GM21367 (cell line): ENCODE measurements at regions not wholly inside any gene's neighbourhood (a gene's known extent, or its start where the extent isn't known, plus 50 kb on each side); places are given as distances from the start of the nearest gene placed in this dataset.
"Not testable (repeated sequence)": the region's sequence is repeated elsewhere in the genome, so short reads cannot be mapped to it uniquely, and the experiment has no call there.

Experiments used
- ATAC-seq: cut with Tn5 transposase; IDR thresholded peaks from one replicate; pipeline ENCODE4 v1.9.1; 2021; ENCODE audit not compliant: unreplicated experiment

DNA sequence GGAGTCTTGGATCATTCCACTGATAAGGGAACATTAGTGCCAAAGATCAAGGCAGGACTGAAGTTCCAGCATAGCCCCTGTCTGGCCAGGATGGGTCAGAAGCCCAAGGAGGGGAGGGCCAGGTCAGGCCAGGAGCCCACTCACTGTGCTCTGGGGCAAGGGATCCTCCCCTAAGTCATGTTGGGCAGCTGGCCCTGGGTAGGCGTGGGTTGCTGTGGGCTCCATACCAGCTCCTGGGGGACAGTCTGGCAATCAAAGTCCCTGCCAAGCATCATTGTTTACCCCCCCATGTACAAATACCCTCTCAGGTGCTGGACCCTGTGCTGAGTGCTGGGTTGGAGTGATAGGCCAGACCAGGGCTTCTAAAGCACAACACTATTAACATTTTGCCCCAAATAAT, 130.5 kb downstream of the IRX5 start:
- no peak for ATAC-seq

DNA sequence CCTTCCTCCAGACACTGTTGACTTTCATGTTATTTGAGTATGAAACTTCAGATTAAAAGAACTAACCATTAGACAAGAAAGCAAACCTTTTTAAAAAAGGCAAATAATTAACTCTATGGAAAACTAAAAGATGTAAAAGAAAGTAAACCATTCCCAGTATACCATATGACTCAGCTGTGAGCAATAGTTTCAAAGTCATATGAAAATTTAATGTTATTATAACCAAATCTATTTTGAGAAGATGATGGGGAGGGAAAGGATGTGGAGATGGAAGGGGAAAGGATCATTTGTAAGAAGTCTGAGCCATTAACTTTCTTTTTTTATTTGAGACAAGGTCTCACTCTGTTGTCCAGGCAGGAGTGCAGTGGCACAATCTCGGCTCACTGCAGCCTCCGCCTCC, 131.8 kb downstream of the IRX5 start:
- ATAC-seq: no peak

DNA sequence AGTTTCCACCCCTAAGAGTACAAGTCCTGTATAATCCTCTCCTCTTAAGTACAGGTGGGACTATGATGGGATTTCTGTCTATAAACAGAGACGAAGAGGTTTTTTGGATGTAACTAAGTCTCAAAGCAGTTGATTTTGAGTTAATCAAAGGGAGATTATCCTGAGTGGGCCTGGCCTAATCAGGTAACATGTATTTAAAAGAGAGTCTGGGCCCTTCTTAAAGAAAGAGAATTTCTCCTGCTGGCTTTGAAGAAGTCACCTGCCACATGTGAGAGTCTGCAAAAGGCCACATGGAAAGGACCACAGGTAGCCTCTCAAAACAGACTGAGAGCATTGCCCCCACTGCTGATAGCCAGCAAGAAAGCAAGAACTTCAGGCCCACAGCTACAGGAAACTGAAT, 142.3 kb downstream of the IRX5 start:
- ATAC-seq: no peak

DNA sequence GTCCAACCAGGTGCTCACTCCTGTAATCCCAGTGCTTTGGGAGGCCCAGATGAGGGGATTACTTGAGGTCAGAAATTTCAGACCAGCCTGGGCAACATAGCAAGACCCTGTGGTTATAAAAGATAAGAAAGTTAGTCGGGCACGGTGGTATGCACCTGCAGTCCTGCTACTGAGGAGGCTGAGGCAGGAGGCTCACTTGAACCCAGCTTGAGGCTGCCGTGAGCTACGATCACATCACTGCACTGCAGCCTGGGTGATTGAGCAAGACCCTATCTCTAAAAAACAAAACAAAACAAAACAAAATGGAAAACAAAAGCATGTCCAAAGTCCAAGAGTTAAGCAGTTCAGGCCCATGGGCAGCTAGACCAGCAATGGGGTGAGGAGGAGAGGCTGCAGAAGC, 143.2 kb downstream of the IRX5 start:
- no peak for ATAC-seq

DNA sequence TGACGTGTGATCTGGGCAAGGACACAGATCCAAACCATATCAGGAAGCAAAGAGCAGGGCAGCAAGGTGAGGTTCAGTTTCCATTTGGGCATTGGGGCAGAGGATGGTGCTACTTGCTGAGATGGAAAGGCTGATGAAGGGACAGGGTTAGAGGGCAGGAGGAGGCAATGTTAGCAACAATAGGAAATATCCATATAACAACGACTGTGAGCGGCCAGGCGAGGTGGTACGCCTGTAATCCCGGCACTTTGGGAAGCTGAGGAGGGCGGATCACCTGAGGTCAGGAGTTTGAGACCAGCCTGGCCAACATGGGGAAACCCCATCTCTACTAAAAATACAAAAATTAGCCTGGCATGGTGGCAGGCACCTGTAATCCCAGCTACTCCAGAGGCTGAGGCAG, 144.5 kb downstream of the IRX5 start:
- not testable (repeated sequence) for ATAC-seq

DNA sequence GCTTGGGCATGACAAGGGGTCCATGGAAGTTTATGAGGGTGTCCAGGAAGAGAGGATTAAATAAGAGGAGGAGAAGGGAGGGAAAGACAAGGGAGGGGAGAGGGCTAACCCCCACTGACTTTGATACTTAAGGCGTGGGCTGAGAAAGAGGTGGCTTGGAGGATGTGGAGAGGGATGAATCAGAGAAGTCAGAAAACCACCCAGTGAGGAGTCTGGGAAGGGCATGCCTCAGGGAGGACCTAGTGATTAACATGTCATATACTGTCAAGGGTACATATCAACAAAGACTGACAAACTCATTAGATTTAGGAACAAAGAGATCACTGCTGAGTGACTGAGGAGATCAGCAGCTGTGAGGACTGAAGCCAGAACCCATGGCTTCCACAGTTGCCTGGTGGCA, 145.4 kb downstream of the IRX5 start:
- ATAC-seq: no peak

DNA sequence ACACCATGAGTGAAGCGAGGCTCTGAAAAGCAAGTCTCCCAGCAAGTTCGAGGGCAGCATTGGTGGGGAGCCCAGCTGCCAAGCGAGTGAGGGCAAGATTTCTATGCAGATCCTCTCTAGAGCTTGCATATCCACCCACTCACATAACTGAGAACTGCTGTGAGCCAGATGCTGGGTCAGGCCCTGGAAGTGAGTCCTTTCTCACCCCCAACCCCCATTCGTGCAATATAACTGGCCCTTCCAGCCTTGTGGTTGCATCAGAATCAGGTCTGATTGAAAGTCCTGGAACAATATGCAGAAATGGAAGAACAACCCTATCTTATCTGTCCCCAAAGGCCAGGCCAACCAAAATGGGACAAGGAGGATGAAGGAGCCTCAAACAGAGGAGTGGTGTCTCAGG, 146.6 kb downstream of the IRX5 start:
- ATAC-seq: no peak

DNA sequence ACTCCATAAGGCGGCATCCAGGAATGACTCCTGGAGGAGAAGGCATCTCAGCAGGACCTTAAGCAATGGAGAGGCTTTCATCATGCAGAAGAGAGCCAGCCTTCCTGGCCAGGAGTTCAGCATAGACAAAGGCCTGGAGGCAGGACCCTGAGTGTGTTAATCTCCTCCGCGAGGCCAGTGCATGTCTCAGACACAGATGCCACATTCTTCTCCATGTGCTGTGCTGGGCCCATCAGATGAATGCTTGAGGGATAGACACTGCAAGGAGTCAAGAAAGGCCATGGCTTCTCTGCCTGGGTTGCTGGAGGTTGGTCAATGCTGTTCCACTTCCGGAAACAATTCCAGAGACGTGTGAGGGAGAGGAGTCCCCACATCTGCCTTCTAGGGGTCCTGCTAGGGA, 147.5 kb downstream of the IRX5 start:
- ATAC-seq: no peak

DNA sequence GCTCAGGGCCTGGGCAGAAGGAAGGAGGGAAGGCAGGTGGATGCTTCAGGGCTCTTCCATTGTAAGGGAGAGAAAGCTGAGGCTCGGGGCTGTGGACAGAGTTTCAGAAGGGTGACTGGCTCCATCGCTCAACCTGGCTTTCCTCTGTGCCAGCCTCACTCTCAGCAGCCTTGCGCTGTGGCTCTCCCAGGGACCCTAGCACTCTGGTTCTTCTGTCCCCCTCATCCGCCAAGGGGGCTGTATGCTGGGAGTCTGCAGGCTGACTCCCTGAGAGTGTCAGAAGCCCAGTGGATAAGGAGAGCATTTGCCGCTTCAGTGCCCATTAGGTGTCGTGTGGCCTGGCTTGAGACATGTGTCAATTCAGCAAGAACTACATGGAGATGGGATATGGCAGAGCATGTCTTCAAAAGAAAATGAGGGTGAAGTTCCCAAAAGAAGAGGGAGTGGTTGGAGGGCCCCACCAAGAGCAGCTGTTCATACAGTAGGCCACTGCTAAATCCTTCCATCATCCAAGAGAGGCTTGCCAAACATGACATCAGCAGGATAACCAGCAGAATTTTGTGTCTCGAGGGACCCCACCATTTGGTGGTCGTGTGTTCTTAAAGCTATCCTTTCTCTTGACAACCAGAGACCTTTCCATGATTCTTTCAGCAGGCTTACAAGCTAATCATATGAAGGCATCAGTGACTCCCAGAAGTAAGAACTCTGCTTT, 148.2 kb downstream of the IRX5 start:
- no peak for ATAC-seq

DNA sequence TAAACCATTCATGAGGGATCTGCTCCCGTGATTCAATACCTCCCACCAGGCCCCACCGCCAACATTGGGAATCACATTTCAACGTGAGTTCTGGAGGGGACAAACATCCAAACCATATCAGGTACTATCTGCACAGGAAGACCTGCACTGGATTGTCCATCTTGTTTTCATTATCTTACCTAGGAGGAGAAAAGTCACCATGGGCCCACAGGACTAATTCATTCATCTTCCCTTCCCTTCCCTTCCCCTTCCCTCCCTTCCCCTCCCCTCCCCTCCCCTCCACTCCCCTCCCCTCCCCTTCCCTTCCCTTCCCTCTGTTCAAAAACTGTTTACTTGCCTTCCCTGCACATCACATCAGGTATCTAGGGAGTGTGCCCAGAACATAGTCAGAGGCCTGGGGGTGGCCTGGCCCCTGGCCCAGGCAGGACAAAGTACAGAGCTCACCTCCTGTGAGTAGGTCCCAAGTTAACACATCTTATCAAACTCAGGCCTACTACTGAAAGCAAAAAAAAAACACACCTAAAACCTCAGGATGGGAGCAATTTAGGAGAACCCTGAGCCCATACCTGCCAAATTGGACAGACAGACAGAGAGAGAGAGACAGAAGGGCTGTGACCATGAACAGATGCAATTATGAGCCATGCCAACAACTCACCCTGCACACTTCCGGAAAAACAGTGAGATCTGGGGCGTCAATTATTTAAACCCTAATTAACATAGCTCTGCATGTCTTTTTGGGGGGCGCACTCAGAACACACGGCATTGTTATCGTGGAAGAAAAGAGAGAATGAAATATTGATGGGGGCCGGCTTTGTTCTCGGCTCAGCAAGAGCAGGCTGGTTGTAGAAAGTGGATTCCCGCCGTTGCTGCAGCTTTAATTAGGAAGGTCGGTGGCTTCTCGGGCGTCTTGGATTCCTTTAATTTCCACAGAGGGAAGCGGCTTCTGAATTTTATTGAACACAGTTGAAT, 151.2 kb downstream of the IRX5 start:
- ATAC-seq: no peak

DNA sequence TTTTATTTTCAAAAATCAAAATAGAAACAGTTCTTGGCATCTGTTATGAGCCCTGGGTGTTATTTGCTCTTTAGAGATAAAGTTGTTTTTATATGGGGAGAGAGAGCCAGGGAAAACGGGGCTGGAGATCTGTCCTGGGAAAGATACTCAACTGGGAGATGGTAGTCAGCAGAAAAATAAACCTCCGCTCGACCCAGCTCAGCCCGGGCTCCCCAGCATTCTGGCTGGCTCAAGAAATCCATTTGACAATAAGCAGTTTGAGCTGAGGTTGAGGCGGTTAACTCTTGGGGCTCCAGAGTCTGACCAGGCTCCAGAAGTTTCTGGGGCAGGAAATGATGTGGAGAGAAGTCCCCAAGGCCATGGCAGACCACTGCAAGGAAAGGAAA, 151.9 kb downstream of the IRX5 start:
- ATAC-seq: no peak

DNA sequence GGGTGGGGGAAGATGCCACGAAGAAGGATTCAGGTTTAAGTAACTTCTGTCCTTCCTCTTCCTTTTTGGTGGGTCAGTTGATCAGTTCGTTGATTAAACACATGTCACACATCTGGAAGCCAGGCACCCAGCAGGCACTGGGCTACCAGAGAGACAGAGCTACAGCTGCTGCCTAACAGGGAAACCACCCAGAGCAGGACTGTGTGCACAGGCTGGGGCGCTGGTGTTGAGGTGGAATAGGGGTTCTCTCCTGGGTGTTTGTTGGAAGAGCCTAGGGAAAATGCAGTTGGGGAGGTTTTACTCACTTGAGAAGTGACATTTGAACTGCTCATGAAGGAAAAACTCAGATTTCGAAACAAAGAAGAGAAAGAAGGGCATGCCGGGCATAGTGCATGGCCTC, 152.4 kb downstream of the IRX5 start:
- no peak for ATAC-seq

DNA sequence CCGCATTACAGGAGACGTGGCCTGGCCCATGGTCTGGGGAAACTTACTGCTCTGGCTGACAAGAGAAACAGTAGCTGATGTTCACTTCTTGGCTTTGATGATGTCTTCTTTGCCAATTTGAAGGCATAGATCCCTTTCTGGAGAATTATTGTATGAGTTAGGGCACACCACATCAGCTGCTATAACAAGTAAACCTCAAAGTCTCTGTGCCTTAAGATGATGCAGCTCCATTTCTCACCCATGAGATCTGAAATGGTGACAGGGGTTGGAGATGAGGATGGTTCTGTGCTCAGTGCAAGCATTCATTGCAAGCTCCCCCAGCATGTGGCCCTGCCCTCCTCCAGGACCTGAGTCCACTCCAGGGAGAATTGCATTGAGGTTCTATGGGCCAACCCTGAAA, 157.4 kb downstream of the IRX5 start:
- no peak for ATAC-seq

DNA sequence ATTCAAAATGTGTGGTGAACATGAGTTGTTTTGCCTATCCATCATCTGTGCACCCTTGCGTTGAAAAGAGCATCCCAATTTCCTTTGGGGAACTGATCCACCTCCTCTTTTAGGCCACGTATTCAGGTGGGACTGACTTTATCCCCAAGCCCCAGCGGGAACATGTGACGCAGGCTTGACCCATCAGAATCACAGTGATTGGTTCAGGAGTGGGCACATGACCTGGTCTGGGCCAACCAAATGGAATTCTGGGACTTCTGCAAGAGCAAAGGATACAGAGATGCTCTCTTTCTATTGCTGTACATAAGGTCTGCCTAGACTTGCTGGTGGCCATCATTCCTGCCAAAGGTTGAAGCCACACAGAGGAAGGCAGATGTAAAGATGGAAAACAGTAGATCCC, 158.9 kb downstream of the IRX5 start:
- ATAC-seq: no peak

DNA sequence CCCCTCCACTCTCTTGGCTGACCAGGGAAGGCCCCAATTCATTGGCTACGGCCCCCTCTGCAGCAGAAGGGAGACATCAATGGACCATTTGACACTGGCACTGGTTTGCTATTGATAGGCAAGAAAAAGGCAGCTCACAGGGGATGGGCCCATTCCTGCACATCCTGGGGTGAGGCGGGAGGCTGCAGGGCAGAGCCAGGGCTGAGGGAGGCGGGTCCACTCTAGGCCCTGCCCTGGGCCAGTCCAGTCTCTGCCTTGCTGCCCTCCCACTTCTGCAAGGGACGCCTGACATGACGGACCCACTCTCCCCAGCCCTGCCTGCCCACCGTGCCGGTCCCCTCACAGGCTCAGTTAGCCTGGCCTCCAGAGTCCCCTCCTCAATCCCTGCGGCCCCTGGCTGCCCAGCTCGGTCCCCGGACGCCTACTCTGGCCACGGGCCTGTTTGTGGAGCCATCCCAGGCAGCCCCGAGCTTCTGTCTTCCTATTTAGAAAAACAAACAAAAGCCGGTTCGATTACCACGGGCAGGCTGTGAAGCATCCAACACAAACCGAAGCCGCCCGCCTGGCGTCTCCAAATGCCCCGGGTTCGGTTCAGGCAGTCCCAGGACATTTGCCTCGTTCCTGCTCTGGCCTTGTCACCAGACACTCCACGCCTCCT, 160.7 kb downstream of the IRX5 start:
- no peak for ATAC-seq

DNA sequence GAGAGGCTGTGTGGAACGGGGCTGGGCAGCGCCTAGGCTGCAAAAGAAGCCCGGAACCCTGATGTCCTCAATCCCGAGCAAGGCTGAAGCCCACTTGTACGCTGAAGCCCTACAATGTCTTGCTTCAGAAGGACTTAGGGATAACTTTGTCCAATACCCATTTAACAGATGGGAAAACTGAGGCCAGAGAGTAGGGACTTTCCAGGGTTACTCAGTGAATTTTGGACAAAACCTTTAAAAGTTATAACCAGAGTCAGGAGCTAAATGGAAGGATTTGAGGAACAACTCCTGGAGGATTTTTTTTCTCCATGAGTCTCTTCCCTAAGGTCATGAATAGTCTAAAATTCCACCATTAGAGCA, 161.2 kb downstream of the IRX5 start:
- ATAC-seq: no peak

DNA sequence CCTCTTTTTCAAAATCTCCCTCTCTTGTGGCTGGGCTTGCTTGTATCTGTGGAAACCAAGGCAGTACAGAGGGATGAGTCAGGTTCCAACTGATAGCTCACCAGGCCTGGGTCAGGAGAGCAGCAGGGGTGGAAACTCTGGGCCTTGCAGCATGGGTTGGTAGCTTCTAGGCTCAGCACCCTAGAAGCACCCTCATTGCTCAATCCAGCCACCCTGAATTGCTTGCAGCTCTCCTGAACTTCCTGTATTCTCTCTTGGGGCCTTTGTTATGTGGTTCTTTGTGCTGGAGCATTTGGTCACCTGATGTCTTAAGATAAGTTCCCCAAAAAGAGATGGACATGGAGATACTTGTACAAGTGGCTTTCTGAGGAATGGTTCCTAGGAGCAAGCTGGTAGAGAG, 169.4 kb downstream of the IRX5 start:
- ATAC-seq: no peak

DNA sequence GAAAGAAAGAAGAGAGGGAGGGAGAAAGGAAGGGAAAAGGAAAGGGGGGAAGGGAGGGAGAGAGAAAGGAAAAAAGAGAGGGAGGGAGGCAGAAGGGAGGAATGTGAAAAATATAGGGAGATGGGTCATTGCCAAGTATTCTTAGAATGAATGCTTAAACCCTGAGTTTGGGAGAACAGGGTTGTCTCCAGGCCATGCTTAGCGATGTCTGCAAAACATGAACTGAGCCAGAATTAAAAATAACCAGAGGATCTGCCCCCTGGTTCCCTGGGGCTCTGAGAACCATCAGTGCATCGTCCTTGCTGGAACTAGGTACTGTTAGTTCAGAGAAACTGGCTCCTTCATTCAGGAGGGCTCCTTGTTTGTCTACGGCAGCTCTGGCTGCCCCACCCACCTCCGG, 170.4 kb downstream of the IRX5 start:
- ATAC-seq: no peak

DNA sequence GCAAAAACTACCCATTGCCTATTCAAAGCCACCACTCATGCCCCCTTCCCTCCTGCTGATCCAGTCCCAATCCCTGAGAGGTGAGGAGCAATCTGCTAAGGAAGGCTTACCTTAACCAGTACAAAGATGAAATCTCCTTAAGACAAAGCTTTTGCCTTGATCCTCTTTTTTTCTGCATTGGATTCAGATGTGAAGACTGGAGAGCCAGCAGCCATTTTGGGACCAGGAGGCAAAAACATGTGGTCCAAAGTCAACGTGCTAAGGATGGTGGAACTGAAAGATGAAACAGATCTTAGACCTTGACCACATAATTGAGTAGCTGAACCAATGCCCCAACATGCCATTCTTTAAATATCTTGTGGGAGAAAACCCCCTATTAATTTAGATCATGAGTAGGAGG, 171.4 kb downstream of the IRX5 start:
- no peak for ATAC-seq

DNA sequence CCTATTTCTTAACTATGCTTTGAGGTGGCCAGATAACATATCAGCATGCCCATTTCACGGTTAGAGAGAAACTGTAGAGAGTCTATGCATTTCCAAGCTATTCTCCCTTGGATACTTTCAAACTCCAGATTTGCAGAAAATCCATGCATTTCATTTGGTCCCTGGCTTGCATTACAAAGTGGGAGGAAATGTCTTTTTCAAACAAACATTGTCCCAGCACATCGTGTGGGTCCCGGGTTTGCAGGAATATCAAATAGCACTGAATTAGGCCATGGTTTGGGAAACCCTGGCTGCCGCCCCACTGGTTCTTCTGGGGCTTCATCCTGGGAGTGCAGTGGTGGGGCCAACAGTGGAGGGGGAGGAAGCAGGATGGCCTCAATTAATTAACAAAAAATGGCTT, 171.9 kb downstream of the IRX5 start:
- no peak for ATAC-seq

DNA sequence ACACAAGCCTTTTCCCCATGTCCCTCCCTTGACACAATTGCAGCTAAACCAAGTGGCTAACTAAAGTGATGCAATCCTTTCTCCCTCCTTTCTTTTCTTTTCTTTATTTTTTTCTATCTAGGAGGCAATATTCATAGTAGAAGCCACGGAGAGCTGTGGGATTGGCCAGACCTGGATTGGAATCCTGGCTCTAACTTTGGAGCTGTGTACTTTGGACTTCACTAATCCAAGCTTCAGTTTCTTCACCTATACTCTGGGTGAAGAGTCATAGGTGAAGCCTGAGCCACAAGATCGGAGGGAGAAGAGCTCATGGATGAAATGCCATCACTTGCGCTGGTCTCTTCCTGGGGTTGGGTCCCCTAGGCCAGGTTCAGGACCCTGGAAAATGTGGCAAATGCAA, 177.2 kb downstream of the IRX5 start:
- ATAC-seq: no peak

DNA sequence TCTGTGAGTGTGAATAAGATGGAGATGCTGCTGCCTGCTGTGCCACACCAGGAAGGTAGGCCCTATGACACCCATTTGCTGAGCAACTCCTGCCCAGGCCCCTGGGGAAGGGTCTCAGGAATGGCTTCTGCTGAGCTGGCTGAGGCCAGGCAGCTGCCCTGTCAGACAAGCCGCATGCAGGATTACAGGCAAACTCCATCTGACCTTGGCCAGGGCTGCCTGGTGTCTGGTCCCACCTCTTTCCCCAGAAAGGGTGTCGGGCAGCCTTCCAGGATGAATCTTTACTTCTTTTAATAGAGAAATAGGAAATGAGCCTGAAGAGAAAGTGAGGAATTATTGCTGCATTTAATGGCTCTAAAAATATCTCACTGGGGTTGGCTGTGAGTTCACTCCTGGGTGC, 182.5 kb downstream of the IRX5 start:
- ATAC-seq: no peak
